GM18909 (cell line): ENCODE measurements at regions not wholly inside any gene's neighbourhood (a gene's known extent, or its start where the extent isn't known, plus 50 kb on each side); places are given as distances from the start of the nearest gene placed in this dataset.

Source experiments
- ATAC-seq: cut with Tn5 transposase; IDR thresholded peaks from one replicate; pipeline ENCODE4 v1.9.1; 2021; ENCODE audit warnings: mild to moderate bottlenecking; ENCODE audit not compliant: unreplicated experiment, poor library complexity

DNA sequence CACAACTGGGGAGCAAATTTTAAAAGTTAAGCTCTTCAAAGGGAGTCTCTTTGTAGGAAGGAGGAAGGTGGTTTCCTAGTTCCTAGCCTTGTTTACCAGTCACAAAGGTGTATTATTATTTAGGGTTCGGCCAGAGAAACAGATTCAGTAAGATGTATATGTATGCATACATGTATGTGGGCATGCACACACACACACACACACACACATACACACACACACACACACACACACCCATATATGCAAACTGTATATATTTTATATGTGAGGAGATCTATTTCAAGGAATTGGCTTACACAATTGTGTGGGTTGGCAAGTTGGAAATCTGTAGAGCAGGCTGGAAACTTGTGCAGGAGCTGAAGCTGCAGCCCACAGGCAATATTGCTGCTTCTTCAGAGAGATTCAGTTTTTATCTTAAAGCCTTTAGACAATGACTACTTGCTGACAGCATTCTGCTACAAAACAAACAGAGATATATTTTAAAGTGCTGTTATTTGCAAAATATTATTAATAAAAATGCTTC lies 75.3 kb upstream of the DNAH5 start:
- no peak for ATAC-seq

DNA sequence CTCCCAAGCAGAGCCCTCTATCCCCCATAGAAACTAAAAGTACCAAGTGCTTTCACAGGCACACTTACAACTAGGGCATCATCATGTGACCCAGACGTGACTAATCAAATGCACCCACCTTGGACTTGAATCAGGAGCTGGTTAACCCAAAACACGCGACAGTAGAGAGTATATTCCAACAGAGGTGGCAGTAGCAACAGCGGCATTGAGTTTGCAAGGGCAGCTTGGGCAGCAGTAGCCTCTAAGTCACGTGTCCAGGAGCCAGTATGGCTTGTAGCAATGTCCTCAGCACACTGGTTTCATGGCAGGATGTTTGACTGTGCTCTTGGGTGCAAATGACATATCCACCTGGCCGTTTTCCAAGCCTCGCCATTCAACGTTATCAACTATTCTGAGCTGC lies 73.4 kb upstream of the DNAH5 start:
- ATAC-seq = no peak

- no peak for ATAC-seq
Observed at GRCh38 chr5:14016549-14016948, 72.1 kb upstream of the DNAH5 start.

DNA sequence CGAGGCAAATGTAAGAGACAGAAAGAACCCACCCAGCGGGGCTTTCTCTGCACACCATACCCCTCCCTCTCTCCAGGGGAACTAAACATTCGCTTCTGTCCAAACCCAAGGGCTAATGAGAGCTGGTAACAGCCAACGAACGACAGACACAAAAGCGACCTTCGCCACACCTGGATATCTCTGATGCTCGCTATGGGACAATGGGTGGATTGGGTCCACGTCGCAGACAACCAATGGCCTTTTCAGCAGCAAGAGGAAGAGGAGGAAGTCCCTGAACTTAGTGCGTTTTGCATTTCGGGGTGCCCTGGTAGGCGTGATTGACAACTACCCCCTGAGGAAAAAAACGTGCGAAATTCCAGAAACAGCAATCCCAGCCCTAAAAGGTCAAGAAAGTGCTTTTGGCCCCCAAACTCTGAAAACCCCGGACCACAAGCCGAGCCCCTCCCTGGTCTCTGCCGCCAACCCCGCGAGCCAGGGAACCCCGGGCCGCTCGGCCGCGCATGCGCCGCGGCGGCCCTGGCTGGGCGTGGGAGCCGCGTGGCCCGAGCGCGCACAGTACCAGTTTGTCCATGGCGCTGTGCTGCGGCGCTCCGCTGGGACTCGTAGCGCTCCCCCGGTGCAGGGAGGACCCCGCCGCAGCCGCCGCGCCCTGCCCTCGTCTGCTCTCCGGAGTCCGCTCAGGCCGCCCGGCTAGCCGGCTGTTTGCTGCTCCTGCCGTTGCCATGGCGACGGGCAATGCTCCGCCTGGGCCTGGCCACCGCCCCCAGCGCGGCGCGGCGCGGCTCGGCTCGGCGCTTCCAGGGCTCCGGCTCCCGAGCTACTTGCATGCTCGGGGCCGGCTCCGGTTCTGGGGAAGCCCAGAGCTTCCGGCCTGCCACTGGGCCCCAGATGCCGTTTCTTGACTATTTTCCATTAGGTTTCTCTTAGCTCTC lies 66.9 kb upstream of the DNAH5 start:
- peak; percentile 94 for ATAC-seq

GRCh38 chr5:14009575-14009974 lies 65.1 kb upstream of the DNAH5 start:
- no peak for ATAC-seq

DNA sequence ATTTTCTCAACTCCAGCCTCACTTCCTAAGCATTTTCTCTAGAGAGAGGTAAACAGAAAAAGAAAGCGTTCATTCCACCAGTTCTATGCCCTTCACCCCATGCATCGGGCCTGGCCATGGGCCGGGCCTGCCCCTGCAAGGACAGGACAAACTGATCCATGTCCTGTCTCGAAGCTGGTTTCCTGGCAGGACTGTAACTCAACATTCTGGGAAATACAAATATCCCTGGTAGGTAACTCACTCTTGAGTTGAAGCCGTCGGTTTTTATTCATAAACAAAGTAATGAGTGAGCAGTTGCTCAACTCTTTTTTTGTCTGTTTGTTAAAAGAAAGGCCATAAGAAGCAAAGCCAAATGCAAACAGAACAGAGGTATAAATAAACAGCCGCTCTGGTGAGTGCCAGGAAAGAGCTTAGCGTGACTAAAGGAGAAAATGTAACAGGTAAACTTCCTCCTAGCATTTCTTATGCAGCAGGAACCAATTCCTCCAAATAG lies 64.4 kb upstream of the DNAH5 start:
- ATAC-seq = no peak

DNA sequence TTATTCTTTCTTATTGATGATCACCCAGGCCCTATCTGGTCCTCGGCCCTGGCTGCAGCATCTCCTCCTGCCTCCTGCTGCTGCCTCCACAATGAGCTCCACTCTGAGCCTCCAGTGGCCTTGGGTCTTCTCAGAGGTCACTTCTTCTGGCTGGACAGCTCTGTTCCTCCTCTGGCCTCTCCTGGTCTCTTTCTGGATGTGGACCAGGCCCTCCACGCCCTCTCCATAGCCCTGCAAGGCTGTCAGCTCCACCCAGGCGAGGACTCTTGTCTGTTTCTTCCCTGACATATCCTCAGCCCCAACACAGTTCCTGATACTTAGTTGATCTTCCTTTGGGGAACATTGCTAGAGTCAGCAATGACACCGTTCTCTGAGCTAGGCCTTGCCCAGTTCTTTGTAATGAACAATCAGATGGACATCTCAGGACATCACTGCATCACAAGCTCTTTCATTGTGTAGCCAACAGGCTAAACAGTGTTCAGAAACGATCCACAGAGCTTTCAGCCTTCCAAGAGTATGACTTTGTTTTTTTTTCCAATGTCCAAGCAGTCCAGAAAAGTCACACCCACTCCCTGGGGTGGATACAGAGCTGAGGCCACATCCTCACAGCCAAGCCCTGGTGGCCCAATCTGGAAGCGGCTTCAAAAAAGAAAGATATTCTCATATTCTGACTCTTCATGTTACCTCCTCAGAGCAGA lies 62.5 kb upstream of the DNAH5 start:
- no peak for ATAC-seq

- no peak for ATAC-seq
Observed at GRCh38 chr5:14004598-14005394, 60.3 kb upstream of the DNAH5 start.

DNA sequence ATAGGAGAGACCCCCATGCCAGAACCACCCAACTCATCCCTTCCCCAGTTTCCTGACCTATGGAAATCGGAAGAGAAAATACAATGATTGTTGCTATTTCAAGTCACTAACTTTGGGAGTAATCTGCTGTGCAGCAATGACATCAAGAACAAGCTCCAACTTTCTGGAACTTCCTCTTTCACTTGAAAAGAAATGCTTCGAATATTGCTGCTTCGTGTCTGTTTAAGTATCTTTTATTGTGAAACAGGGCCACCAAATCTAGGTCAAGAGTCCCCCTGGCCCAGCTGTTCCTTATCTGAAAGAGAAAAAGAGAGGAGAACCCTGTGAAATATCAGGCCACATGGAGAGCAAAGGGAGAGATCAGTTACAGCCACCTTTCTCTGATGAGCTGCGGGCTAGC lies 59.4 kb upstream of the DNAH5 start:
- no peak for ATAC-seq

DNA sequence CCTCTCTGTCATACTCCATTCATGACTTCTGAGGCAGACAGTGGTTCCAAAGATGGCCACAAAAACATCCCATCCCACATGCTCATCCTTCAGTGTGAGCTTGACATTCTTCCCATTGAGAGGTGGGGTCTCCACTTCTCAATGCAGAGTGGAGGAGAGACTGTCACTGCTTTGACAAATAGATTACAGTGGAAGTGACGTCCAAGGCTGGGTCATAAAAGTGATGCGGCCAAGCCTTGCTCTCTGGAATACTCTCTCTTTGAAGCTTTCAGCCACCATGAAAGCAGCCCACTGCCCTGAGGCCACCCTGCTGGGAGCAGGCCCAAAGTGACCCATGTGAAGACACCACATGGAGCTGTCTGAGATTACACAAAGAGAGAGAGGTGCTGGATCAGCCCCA lies 59.0 kb upstream of the DNAH5 start:
- no peak for ATAC-seq

DNA sequence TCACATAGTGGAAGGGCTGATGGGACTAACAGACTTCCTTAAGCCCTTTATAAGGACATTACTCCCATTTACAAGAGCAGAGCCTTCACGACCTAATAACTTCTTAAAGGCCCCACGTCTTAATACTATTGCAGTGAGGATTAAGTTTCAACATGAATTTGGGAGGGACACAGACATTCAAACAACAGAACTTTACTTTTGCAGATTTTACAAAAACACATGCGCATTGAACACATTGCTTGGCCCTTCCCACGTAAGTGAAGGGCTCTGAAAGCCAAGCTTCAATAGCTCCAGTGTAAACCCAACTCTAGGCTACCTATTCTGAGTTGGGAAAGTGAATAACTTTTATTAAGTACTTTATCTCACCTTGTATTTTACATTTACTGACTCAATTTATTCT lies 53.8 kb upstream of the DNAH5 start:
- no peak for ATAC-seq

DNA sequence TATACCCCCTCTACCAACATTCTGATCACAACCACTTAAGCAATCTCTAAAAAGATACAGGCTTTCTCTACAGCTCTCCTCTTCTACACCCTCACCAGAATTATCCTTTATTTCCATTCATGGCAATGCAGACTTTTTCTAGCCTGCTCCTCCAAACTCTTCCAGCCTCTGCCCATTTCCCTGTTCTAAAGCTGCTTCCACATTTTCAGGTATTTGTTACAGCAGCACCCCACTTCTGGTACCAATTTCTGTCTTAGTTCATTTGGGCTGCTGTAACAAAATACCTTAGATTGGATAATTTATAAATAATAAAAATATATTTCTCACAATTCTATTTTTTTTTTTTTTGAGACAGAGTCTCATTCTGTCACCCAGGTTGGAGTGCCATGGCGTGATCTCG lies 53.0 kb upstream of the DNAH5 start:
- no peak for ATAC-seq

- ATAC-seq = no peak
Observed at GRCh38 chr5:13994621-13995253, 50.2 kb upstream of the DNAH5 start.
